A673 (cell line): ENCODE measurements at regions not wholly inside any gene's neighbourhood (a gene's known extent, or its start where the extent isn't known, plus 50 kb on each side); places are given as distances from the start of the nearest gene placed in this dataset.

Experiments
- BruUV-seq: library from RNA; stranded (reverse); fragments of 400-500 nt; replicated peaks from 2 replicates; lab custom pipeline; 2021; lab: Mats Ljungman, UMichigan
- CTCF ChIA-PET: fragments of 300-600 bp; sonication (Branson Sonifier 250); formaldehyde crosslinking; loops from one replicate; lab custom pipeline; 2022; ENCODE audit warnings: antibody characterized with exemption; lab: Charles Lee
- POLR2A ChIA-PET: fragments of 300-600 bp; sonication (Branson Sonifier 250); formaldehyde crosslinking; loops from one replicate; lab custom pipeline; 2022; ENCODE audit warnings: antibody characterized with exemption; ENCODE audit not compliant: low non-redundant PET; lab: Charles Lee
- DNase-seq: peaks from one replicate; pipeline ENCODE4 v3.0.0-alpha.2; 2015; ENCODE audit warnings: low spot score
- H3K27ac ChIP-seq: fragments of 200-600 bp; sonication (generic); 2 replicates; pipeline ENCODE4 v1.5.1; 2016; ENCODE audit warnings: mixed run types, low read depth, mild to moderate bottlenecking, mixed read lengths, antibody characterized with exemption, low read length; ENCODE audit not compliant: poor library complexity, severe bottlenecking
- H3K27me3 ChIP-seq: fragments of 200-600 bp; sonication (generic); replicated peaks from 2 replicates; pipeline ENCODE4 v1.6.1; 2017; ENCODE audit warnings: mixed run types, low read depth, mild to moderate bottlenecking, mixed read lengths, antibody characterized with exemption, low read length; ENCODE audit not compliant: insufficient read depth, poor library complexity
- H3K36me3 ChIP-seq: fragments of 200-600 bp; sonication (generic); 2 replicates; pipeline ENCODE4 v1.6.1; 2016; ENCODE audit warnings: mixed run types, mild to moderate bottlenecking, mixed read lengths, antibody characterized with exemption, low read length; ENCODE audit not compliant: insufficient read depth, poor library complexity, severe bottlenecking
- H3K4me1 ChIP-seq: fragments of 200-600 bp; sonication (generic); 2 replicates; pipeline ENCODE4 v1.6.1; 2017; ENCODE audit warnings: mixed run types, mild to moderate bottlenecking, mixed read lengths, antibody characterized with exemption, low read length; ENCODE audit not compliant: insufficient read depth, poor library complexity, severe bottlenecking
- H3K4me3 ChIP-seq: fragments of 200-600 bp; sonication (generic); 2 replicates; pipeline ENCODE4 v1.5.1; 2016; ENCODE audit warnings: low read depth, mixed run types, mild to moderate bottlenecking, mixed read lengths, low read length; ENCODE audit not compliant: poor library complexity, severe bottlenecking
- H3K9me3 ChIP-seq: fragments of 200-600 bp; sonication (generic); 2 replicates; pipeline ENCODE4 v1.6.1; 2016; ENCODE audit warnings: mixed run types, low read depth, mild to moderate bottlenecking, mixed read lengths, antibody characterized with exemption, low read length; ENCODE audit not compliant: poor library complexity, severe bottlenecking
- EZH2 ChIP-seq: fragments of 200-600 bp; sonication (generic); IDR thresholded peaks from 2 replicates; pipeline ENCODE4 v1.6.1; 2017; ENCODE audit warnings: borderline replicate concordance, low read depth, mild to moderate bottlenecking, mixed read lengths, antibody characterized with exemption, low read length; ENCODE audit not compliant: poor library complexity, severe bottlenecking
- intact Hi-C: fragments of 100-400 bp; cut with micrococcal nuclease; formaldehyde crosslinking; loops from one replicate; pipeline ENCODE4 v1.10.0; 2022; ENCODE audit not compliant: unreplicated experiment
- TF ChIP-seq, protein P1 (sequence below): fragments of 300-800, 200-600 bp; sonication (generic); conservative IDR thresholded peaks from 2 replicates; pipeline ENCODE4 v1.5.1; 2017; ENCODE audit warnings: low read depth, mild to moderate bottlenecking, antibody characterized with exemption, low read length, moderate library complexity, mixed read lengths

DNA sequence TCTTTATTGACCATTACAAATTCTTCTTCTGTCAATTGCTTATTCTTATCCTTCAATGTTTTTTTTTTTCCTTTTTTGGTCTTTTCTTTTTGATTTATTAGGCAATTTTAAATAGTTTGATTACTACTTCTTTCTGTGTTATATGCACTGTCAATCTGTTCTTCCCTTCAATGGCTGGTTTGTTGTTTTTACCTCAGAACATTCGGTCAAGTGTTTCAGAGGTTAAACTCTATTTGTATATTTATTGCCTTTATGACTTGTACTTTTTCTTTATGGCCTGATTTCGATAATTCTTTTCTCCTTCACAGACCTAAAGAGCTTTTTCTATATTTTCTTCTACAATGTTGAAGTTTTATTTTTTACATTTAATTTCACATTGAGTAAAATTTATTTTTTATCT lies 171.5 kb upstream of the AKR1E2 start:
- intact Hi-C loops = loop anchor here (10.0 kb wide), 3 partner anchors 310 to 1460 kb away; no protein-coding TSS in a partner anchor
- Histone ChIP-seq H3K4me3 (no peak overlapping the region), H3K4me1 (peaks cover 35% of the 10 kb centered on the region), H3K27ac (no peak overlapping the region), H3K36me3 (no peaks in the 10 kb centered on the region), H3K27me3 (no peaks in the 10 kb centered on the region), H3K9me3 (no peaks in the 10 kb centered on the region)
- no TSS peak for BruUV-seq
- CTCF ChIA-PET = interaction anchor here (0.5 to 0.6 kb wide), 2 partner anchors 1032 to 1457 kb away, joined by 3 to 5 read pairs; no protein-coding TSS in a partner anchor
- POLR2A ChIA-PET = no interaction called here
- TF ChIP-seq, protein P1, sequence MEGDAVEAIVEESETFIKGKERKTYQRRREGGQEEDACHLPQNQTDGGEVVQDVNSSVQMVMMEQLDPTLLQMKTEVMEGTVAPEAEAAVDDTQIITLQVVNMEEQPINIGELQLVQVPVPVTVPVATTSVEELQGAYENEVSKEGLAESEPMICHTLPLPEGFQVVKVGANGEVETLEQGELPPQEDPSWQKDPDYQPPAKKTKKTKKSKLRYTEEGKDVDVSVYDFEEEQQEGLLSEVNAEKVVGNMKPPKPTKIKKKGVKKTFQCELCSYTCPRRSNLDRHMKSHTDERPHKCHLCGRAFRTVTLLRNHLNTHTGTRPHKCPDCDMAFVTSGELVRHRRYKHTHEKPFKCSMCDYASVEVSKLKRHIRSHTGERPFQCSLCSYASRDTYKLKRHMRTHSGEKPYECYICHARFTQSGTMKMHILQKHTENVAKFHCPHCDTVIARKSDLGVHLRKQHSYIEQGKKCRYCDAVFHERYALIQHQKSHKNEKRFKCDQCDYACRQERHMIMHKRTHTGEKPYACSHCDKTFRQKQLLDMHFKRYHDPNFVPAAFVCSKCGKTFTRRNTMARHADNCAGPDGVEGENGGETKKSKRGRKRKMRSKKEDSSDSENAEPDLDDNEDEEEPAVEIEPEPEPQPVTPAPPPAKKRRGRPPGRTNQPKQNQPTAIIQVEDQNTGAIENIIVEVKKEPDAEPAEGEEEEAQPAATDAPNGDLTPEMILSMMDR = no peak
- TF ChIP-seq EZH2 = no peak
- no peak for DNase-seq

DNA sequence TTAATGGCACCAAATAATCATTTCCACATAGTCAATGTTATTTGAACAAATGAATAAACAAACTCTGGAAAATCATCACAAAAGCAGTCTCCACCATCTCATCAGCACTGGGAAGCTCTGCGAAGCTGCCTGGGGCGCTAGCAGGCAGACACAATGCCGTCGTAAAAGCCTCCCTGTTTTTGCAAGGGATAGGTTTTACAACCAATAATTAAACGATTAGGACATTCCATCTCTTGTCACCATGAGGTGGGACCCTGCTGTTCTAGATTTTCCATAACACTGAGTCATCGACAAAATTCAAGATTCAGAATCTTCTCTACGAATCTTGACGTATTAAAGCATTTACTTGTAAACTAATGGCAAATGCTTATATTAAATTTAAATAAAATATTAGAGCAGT lies 172.8 kb upstream of the AKR1E2 start:
- intact Hi-C loops = loop anchor here (10.0 kb wide), 3 partner anchors 308 to 1458 kb away; no protein-coding TSS in a partner anchor
- Histone ChIP-seq H3K36me3 (no peaks in the 10 kb centered on the region), H3K27me3 (no peaks in the 10 kb centered on the region), H3K4me3 (no peak overlapping the region), H3K27ac (peak overlapping the region; percentile 9), H3K4me1 (peaks cover 35% of the 10 kb centered on the region), H3K9me3 (no peaks in the 10 kb centered on the region)
- TSS peak; percentile 74 for BruUV-seq
- CTCF ChIA-PET = no interaction called here
- POLR2A ChIA-PET = no interaction called here
- peak; percentile 90 for DNase-seq
- TF ChIP-seq EZH2 = no peak
- TF ChIP-seq, protein P1 = no peak; the same call in 1 of the 2 replicates

DNA sequence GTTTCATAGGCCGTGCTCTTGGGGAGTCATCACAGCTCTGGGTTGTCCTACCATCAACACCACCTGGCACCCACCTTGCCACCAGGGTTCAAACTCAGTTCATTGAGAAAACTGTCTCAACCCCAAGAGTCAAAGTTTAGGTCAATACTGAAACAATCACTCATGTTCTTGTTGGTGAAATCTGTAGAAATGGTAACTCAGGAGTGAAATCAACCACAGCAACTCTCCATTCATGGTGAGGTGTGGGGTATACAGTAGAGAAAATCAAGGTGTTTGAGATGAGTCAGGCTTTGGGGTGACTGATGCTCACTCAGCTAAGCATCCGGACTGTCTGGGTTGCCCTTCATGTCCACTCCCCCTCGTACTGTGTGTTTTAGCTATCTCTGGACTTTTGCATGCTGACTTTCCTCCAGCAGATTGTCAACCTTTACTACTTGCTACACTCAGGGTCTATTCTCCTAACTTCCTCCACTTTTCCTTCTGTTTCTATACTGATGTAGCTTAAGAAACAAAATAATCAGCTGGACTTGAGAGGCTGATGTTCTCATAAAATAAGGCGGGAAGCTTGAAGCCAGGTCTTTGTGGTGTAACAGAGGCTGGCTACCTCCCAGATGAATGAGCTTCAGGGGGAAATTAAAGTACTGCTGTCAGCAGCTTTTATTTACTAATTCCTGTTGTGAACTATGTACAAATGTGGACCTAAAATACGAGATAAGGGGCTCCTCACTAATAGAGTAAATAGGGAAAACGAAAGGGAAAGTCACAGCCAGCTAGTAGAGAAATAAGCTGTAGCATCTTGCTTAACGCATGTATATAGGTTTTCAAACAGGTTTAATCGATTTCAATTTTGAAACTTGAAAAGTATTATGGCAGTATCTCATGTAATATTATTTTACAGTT lies 173.6 kb upstream of the AKR1E2 start:
- no peak overlapping the region for H3K27ac ChIP-seq
- intact Hi-C loops = loop anchor here (10.0 kb wide), 3 partner anchors 308 to 1458 kb away; no protein-coding TSS in a partner anchor

More for the DNA sequence above, 173.6 kb upstream of the AKR1E2 start:
- H3K27me3 ChIP-seq = no peaks in the 10 kb centered on the region
- CTCF ChIA-PET = no interaction called here
- H3K4me1 ChIP-seq = peaks cover 35% of the 10 kb centered on the region
- H3K9me3 ChIP-seq = no peaks in the 10 kb centered on the region
- H3K4me3 ChIP-seq = no peak overlapping the region
- no peak for DNase-seq
- H3K36me3 ChIP-seq = no peaks in the 10 kb centered on the region
- BruUV-seq = no TSS peak
- TF ChIP-seq, protein P1 = no peak
- no peak for TF ChIP-seq EZH2
- POLR2A ChIA-PET = no interaction called here
